K562 (cell line): ENCODE measurements at regions not wholly inside any gene's neighbourhood (a gene's known extent, or its start where the extent isn't known, plus 50 kb on each side); places are given as distances from the start of the nearest gene placed in this dataset.
"Not testable (repeated sequence)": the region's sequence is repeated elsewhere in the genome, so short reads cannot be mapped to it uniquely, and the experiment has no call there.

Source experiments
- CTCF ChIP-seq, 3 experiments: IDR thresholded peaks in 2 of 3; conservative IDR thresholded peaks in 1 of 3; 2 replicates each; pipeline ENCODE4 v1.5.1; 2011 to 2012; ENCODE audit warnings: low read length in 3 of 3, mild to moderate bottlenecking in 3 of 3, control low read depth in 2 of 3, improper control_type of control experiment in 1 of 3, inconsistent platforms in 1 of 3, low read depth in 1 of 3, mixed read lengths in 1 of 3, moderate library complexity in 1 of 3; ENCODE audit not compliant: insufficient read depth in 2 of 3
- EGR1 ChIP-seq: fragments of 450-650 bp; conservative IDR thresholded peaks from 2 replicates; pipeline ENCODE4 v1.6.1; 2017; ENCODE audit warnings: mild to moderate bottlenecking
- ERF ChIP-seq: fragments of 450-650 bp; formaldehyde crosslinking; IDR thresholded peaks from 2 replicates; pipeline ENCODE4 v1.4.0; 2020; ENCODE audit warnings: mild to moderate bottlenecking, mixed read lengths
- FOXK2 ChIP-seq, 2 experiments: fragments of 450-650 bp; IDR thresholded peaks in 1 of 2; conservative IDR thresholded peaks in 1 of 2; 2 replicates each; pipeline ENCODE4 v1.6.1; 2016; ENCODE audit warnings: low read depth in 2 of 2, mild to moderate bottlenecking in 1 of 2
- HNRNPL ChIP-seq: fragments of 200-400 bp; formaldehyde crosslinking; IDR thresholded peaks from 2 replicates; pipeline ENCODE4 v1.6.1; 2017; ENCODE audit warnings: low read depth, mild to moderate bottlenecking, low read length
- IRF1 ChIP-seq: sonication (generic); formaldehyde crosslinking; IDR thresholded peaks from 2 replicates; pipeline ENCODE4 v1.8.0; 2022; ENCODE audit warnings: missing genetic modification reagents, mild to moderate bottlenecking, borderline replicate concordance
- MEF2A ChIP-seq: IDR thresholded peaks from 2 replicates; pipeline ENCODE4 v1.6.1; 2011; ENCODE audit warnings: low read depth, mild to moderate bottlenecking, low read length, moderate library complexity; ENCODE audit not compliant: control insufficient read depth
- PCBP2 ChIP-seq: fragments of 200-400 bp; formaldehyde crosslinking; IDR thresholded peaks from 2 replicates; pipeline ENCODE4 v1.6.1; 2018; ENCODE audit warnings: low read length, low read depth, mild to moderate bottlenecking, moderate library complexity; ENCODE audit not compliant: poor library complexity, severe bottlenecking
- POLR2A ChIP-seq: fragments of 450-650 bp; conservative IDR thresholded peaks from 2 replicates; pipeline ENCODE4 v1.6.1; 2016
- RAD21 ChIP-seq, 2 experiments: fragments of 250-450 bp in 1 of 2; fragments of 450-650 bp in 1 of 2; sonication (Bioruptor Pico) in 1 of 2; formaldehyde crosslinking in 1 of 2; IDR thresholded peaks in 1 of 2; conservative IDR thresholded peaks in 1 of 2; 2 replicates each; pipeline versions ENCODE4 v1.4.0 to v1.8.0; 2020 to 2022; ENCODE audit warnings: mild to moderate bottlenecking in 2 of 2, moderate library complexity in 1 of 2
- XRCC4 ChIP-seq: IDR thresholded peaks from one replicate; pipeline ENCODE4 v1.6.1; 2011; ENCODE audit not compliant: insufficient read depth, insufficient read length; ENCODE audit errors: extremely low read depth
- ZBTB33 ChIP-seq: sonication (generic); formaldehyde crosslinking; IDR thresholded peaks from 2 replicates; pipeline ENCODE4 v1.8.1; 2023; ENCODE audit warnings: mild to moderate bottlenecking, missing genetic modification reagents
- ZNF584 ChIP-seq: fragments of 200-800 bp; sonication (Bioruptor generic); IDR thresholded peaks from 2 replicates; pipeline ENCODE4 v1.6.1; 2016; ENCODE audit warnings: low read depth, mild to moderate bottlenecking, missing genetic modification characterization, missing compliant biosample characterization
- ZNF778 ChIP-seq: fragments of 450-650 bp; formaldehyde crosslinking; IDR thresholded peaks from 2 replicates; pipeline ENCODE4 v1.4.0; 2020; ENCODE audit warnings: mild to moderate bottlenecking, moderate library complexity

GRCh38 chr9:61974501-61974900, 784.7 kb downstream of the SPATA31A7 start:
- not testable (repeated sequence) for TF ChIP-seq HNRNPL; ERF (CRISPR knock-in tag); RAD21 (CRISPR knock-in tag; conservative IDR thresholded peaks at IDR 0.05 in 1 of 2, IDR thresholded peaks at IDR 0.05 in 1 of 2); MEF2A; EGR1; PCBP2; POLR2A; CTCF (IDR thresholded peaks at IDR 0.05 in 2 of 3, conservative IDR thresholded peaks at IDR 0.05 in 1 of 3; ENCODE audit: insufficient read depth in 2 of 3, low read depth in 1 of 3, low read length in 3 of 3); ZNF778 (CRISPR knock-in tag); IRF1 (CRISPR knock-in tag); ZBTB33; ZNF584 (CRISPR knock-in tag); FOXK2 (conservative IDR thresholded peaks at IDR 0.05 in 1 of 2, IDR thresholded peaks at IDR 0.05 in 1 of 2; ENCODE audit: low read depth in 2 of 2); XRCC4
